Trophoblast cell (in vitro differentiated cells and primary cell): ENCODE measurements at regions not wholly inside any gene's neighbourhood (a gene's known extent, or its start where the extent isn't known, plus 50 kb on each side); places are given as distances from the start of the nearest gene placed in this dataset.

ENCODE experiments used
- DNase-seq, 2 donors: peaks; one replicate each; pipeline ENCODE4 v3.0.0-alpha.2; 2016
- H2AFZ ChIP-seq: 2 replicates; pipeline ENCODE4 v1.6.1; 2013; ENCODE audit warnings: low read length, moderate library complexity, mild to moderate bottlenecking; ENCODE audit not compliant: insufficient read depth, poor library complexity
- H2AK5ac ChIP-seq: 2 replicates; pipeline ENCODE4 v1.6.1; 2013; ENCODE audit warnings: mild to moderate bottlenecking, low read length
- H2BK120ac ChIP-seq: 2 replicates; pipeline ENCODE4 v1.6.1; 2013; ENCODE audit warnings: low read length, mild to moderate bottlenecking, moderate library complexity; ENCODE audit not compliant: insufficient read depth, poor library complexity
- H2BK12ac ChIP-seq: 2 replicates; pipeline ENCODE4 v1.6.1; 2013; ENCODE audit warnings: mild to moderate bottlenecking, low read length, moderate library complexity
- H2BK5ac ChIP-seq: 2 replicates; pipeline ENCODE4 v1.6.1; 2013; ENCODE audit warnings: low read length, low read depth, moderate library complexity, mild to moderate bottlenecking; ENCODE audit not compliant: poor library complexity
- H3K14ac ChIP-seq: 2 replicates; pipeline ENCODE4 v1.6.1; 2013; ENCODE audit warnings: mild to moderate bottlenecking, low read length
- H3K18ac ChIP-seq: 2 replicates; pipeline ENCODE4 v1.6.1; 2013; ENCODE audit warnings: mild to moderate bottlenecking, low read length
- H3K23ac ChIP-seq: 2 replicates; pipeline ENCODE4 v1.6.1; 2013; ENCODE audit warnings: low read length
- H3K27ac ChIP-seq: 2 replicates; pipeline ENCODE4 v1.5.1; 2013; ENCODE audit warnings: low read depth, mild to moderate bottlenecking, inconsistent platforms, low read length, moderate library complexity
- H3K27me3 ChIP-seq: 2 replicates; pipeline ENCODE4 v1.6.1; 2013; ENCODE audit warnings: inconsistent platforms, mild to moderate bottlenecking, low read length, moderate library complexity; ENCODE audit not compliant: insufficient read depth
- H3K36me3 ChIP-seq, 2 experiments: 1 replicate in 1 of 2; 2 replicates in 1 of 2; pipeline ENCODE4 v1.6.1; 2013; ENCODE audit warnings: low read length in 2 of 2, mild to moderate bottlenecking in 2 of 2, moderate library complexity in 1 of 2; ENCODE audit not compliant: insufficient read depth in 2 of 2, control insufficient read depth in 1 of 2
- H3K4ac ChIP-seq: 2 replicates; pipeline ENCODE4 v1.6.1; 2013; ENCODE audit warnings: low read depth, mild to moderate bottlenecking, low read length, moderate library complexity
- H3K4me1 ChIP-seq, 2 experiments: 1 replicate in 1 of 2; 2 replicates in 1 of 2; pipeline ENCODE4 v1.6.1; 2013; ENCODE audit warnings: low read length in 2 of 2, mild to moderate bottlenecking in 2 of 2, moderate library complexity in 1 of 2; ENCODE audit not compliant: insufficient read depth in 2 of 2, control insufficient read depth in 1 of 2
- H3K4me2 ChIP-seq: 2 replicates; pipeline ENCODE4 v1.6.1; 2013; ENCODE audit warnings: inconsistent platforms, mild to moderate bottlenecking, low read length, moderate library complexity
- H3K4me3 ChIP-seq: 2 replicates; pipeline ENCODE4 v1.5.1; 2013; ENCODE audit warnings: mild to moderate bottlenecking, low read depth, low read length, inconsistent platforms
- H3K79me1 ChIP-seq: one replicate; pipeline ENCODE4 v1.6.1; 2013; ENCODE audit warnings: low read length
- H3K79me2 ChIP-seq: 2 replicates; pipeline ENCODE4 v1.6.1; 2013; ENCODE audit warnings: low read length, mild to moderate bottlenecking; ENCODE audit not compliant: control insufficient read depth, insufficient read depth, poor library complexity
- H3K9ac ChIP-seq: 2 replicates; pipeline ENCODE4 v1.6.1; 2013; ENCODE audit warnings: mild to moderate bottlenecking, low read length
- H3K9me3 ChIP-seq: 2 replicates; pipeline ENCODE4 v1.6.1; 2013; ENCODE audit warnings: low read depth, mild to moderate bottlenecking, control low read depth, inconsistent platforms, low read length; ENCODE audit not compliant: insufficient read depth
- H4K12ac ChIP-seq: 2 replicates; pipeline ENCODE4 v1.6.1; 2013; ENCODE audit warnings: low read depth, mild to moderate bottlenecking, low read length, moderate library complexity
- H4K8ac ChIP-seq: 2 replicates; pipeline ENCODE4 v1.6.1; 2013; ENCODE audit warnings: low read depth, mild to moderate bottlenecking, low read length, moderate library complexity
- H4K91ac ChIP-seq: one replicate; pipeline ENCODE4 v1.6.1; 2013; ENCODE audit warnings: low read depth, mild to moderate bottlenecking, low read length, moderate library complexity
- WGBS: extraction: QIAGEN DNeasy Blood & Tissue Kit; methylation state at CpG from one replicate; pipeline ENCODE4 v1.1.7; 2013; ENCODE audit warnings: missing lambda C conversion rate; ENCODE audit not compliant: insufficient read length, insufficient coverage; ENCODE audit errors: extremely low coverage; 5-methylcytosine and 5-hydroxymethylcytosine counted together

DNA sequence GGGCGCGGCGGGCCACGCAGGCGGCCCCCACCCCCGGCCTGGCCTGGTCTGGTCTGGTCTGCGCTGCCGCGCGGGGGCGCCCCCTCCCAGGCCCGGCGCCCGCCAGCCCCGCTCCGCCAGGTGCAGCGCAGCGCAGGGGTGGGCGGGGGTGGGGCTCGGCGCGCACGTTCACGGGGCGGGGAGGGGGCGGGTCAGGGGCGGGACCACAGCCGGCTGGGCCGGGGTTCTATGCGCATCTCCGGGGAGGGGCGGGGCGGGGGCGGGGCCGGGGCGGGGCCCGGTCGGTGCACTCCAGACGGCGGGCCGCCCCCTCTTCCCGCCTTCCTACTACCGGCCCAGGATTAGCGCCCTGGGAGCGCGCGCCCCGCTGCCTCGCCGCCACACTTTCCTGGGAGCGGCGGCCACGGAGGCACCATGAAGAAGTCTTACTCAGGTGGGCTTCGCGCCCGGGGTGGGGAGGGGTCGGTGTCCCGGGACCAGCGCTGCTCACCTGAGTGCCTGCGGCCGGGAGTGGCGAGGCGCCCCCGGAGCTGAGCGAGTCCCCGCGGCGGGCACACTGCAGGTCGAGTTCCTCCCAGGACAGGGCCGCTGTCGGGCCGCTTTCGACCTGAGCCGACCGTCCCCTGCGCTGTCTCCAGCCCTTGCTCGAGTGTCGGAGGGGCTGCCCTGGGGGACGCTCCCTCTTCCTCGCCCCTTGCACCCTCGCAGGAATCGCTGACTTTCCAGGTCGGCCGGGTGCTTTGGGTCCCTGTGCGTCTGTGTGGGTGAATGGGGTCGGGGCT is 140.5 kb downstream of the SEC14L1 start:
- peak overlapping the region; percentile 77 for H2BK120ac ChIP-seq
- H4K12ac ChIP-seq = peak overlapping the region; percentile 71
- no CpG with 5 or more reads among the region's 86 CpGs for WGBS

DNA sequence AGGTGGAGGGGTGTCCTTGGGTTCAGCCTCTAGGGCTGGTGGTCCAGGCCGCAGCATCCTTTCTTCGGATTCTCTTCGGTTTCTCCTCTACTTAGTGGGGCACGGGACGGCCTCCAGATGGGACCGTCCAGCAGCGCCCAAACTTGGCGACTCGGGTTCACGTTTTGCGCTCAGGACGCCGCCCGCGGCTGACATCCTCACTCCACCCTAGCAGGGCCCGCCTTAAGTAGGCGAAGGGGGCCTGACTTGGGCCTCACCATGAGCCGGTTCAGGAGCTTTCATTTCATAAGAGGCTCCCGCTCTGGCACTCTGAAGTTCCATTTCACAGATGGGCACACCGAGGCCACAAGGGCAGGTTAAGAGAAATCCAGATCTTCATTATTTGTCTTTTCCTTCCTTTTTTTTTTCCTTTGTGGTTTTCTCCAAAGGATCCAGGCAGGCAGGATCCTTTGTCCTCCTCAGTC is 141.2 kb downstream of the SEC14L1 start:
- Histone ChIP-seq H3K9me3 (no peaks in the 10 kb centered on the region), H3K9ac (no peak overlapping the region), H4K8ac (peak overlapping the region; percentile 65), H2BK12ac (no peak overlapping the region), H3K18ac (peak overlapping the region; percentile 26), H3K79me2 (peaks cover 6% of the 10 kb centered on the region), H2AFZ (peak overlapping the region; percentile 12), H2AK5ac (no peak overlapping the region), H3K4me3 (peak overlapping the region; percentile 69), H3K14ac (peak overlapping the region; percentile 14), H4K12ac (no peak overlapping the region), H3K27ac (no peak overlapping the region), H3K27me3 (no peaks in the 10 kb centered on the region), H3K23ac (no peak overlapping the region), H4K91ac (peak overlapping the region; percentile 21), H3K36me3 (no peaks in the 10 kb centered on the region), H2BK120ac (peak overlapping the region; percentile 77), H3K4me2 (peak overlapping the region; percentile 68), H3K4ac (peak overlapping the region; percentile 65), H2BK5ac (no peak overlapping the region), H3K79me1 (peaks cover 8% of the 10 kb centered on the region), H3K4me1 (peaks cover 20 to 35% of the 10 kb centered on the region in 2 experiments)
- DNase-seq = peak; percentile 75 to 82
- no CpG with 5 or more reads among the region's 20 CpGs for WGBS

More for the DNA sequence above, 140.5 kb downstream of the SEC14L1 start:
- Histone ChIP-seq H3K4me3 (peak overlapping the region; percentile 69), H3K79me2 (peaks cover 6% of the 10 kb centered on the region), H3K23ac (no peak overlapping the region), H4K91ac (peak overlapping the region; percentile 72), H3K79me1 (peaks cover 8% of the 10 kb centered on the region), H3K4me2 (peak overlapping the region; percentile 88), H2AFZ (peak overlapping the region; percentile 12), H2BK12ac (peak overlapping the region; percentile 56), H4K8ac (peak overlapping the region; percentile 65), H3K18ac (peak overlapping the region; percentile 26), H3K4me1 (peaks cover 19 to 29% of the 10 kb centered on the region in 2 experiments), H3K27me3 (no peaks in the 10 kb centered on the region), H3K36me3 (no peaks in the 10 kb centered on the region), H2AK5ac (no peak overlapping the region), H2BK5ac (peak overlapping the region; percentile 57), H3K27ac (no peak overlapping the region), H3K14ac (peak overlapping the region; percentile 14), H3K9me3 (no peaks in the 10 kb centered on the region), H3K4ac (peak overlapping the region; percentile 65), H3K9ac (no peak overlapping the region)
- DNase-seq = peak in 1 of 2 donors; percentile 64

- H3K27me3 ChIP-seq = no peaks in the 10 kb centered on the region
- H3K79me2 ChIP-seq = peaks cover 8% of the 10 kb centered on the region
- H3K27ac ChIP-seq = no peak overlapping the region
- H3K4me2 ChIP-seq = peak overlapping the region; percentile 0
- H3K9me3 ChIP-seq = no peaks in the 10 kb centered on the region
- peaks cover 11% of the 10 kb centered on the region for H3K79me1 ChIP-seq
- no peak overlapping the region for H2AK5ac ChIP-seq
- WGBS = no CpG with 5 or more reads among the region's 24 CpGs
- DNase-seq = peak; percentile 78 to 80
- H3K36me3 ChIP-seq = no peaks in the 10 kb centered on the region
- H4K12ac ChIP-seq = no peak overlapping the region
- H3K4ac ChIP-seq = no peak overlapping the region
- H3K14ac ChIP-seq = no peak overlapping the region
- no peak overlapping the region for H2AFZ ChIP-seq
- H2BK5ac ChIP-seq = no peak overlapping the region
- no peak overlapping the region for H3K23ac ChIP-seq
- peaks cover 28 to 43% of the 10 kb centered on the region in 2 experiments for H3K4me1 ChIP-seq
- H4K91ac ChIP-seq = no peak overlapping the region
- H3K18ac ChIP-seq = peak overlapping the region; percentile 54
- H4K8ac ChIP-seq = no peak overlapping the region
- no peak overlapping the region for H2BK120ac ChIP-seq
- H3K4me3 ChIP-seq = no peak overlapping the region
- no peak overlapping the region for H2BK12ac ChIP-seq
- no peak overlapping the region for H3K9ac ChIP-seq
Observed at GRCh38 chr17:77282524-77283515, 142.1 kb downstream of the SEC14L1 start.

DNA sequence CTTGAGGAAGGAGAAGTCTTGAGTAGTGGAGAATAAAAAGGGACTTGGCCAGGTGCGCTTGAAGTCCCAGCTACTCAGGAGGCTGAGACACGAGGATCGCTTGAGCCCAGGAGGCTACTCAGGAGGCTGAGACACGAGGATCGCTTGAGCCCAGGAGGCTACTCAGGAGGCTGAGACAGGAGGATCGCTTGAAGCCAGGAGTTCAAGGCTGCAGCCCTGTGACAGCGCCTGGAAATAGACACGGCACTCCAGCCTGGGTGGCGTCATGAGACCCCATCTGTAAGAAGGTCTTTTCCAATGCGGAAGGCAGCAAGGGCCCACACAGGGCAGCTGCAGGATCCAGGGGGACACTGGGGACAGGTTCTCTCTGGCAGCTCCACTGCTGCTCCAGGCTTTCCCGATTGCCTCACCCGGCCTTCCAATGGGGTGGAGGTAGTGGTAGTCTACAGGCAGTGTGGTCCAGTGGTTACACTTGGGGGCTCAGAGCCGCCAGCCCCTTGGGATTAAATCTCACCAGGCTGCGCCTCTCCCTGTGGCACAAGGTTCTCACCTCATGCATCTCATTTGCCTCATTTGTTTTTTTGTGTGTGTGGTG is 143.4 kb downstream of the SEC14L1 start:
- no CpG with 5 or more reads among the region's 14 CpGs for WGBS

More for the DNA sequence above, 143.4 kb downstream of the SEC14L1 start:
- Histone ChIP-seq H4K12ac (no peak overlapping the region), H3K79me1 (peaks cover 18% of the 10 kb centered on the region), H3K9me3 (no peaks in the 10 kb centered on the region), H3K23ac (no peak overlapping the region), H3K4me2 (no peak overlapping the region), H2BK120ac (no peak overlapping the region), H4K91ac (no peak overlapping the region), H3K4ac (no peak overlapping the region), H3K14ac (no peak overlapping the region), H2BK5ac (no peak overlapping the region), H4K8ac (no peak overlapping the region), H3K27ac (no peak overlapping the region), H3K79me2 (peaks cover 13% of the 10 kb centered on the region), H3K18ac (no peak overlapping the region), H3K4me3 (no peak overlapping the region), H3K9ac (no peak overlapping the region), H3K27me3 (no peaks in the 10 kb centered on the region), H2AFZ (no peak overlapping the region), H2AK5ac (no peak overlapping the region), H3K36me3 (no peaks in the 10 kb centered on the region), H2BK12ac (no peak overlapping the region), H3K4me1 (peaks cover 37 to 53% of the 10 kb centered on the region in 2 experiments)
- DNase-seq = no peak
